A673 (cell line): ENCODE measurements at regions not wholly inside any gene's neighbourhood (a gene's known extent, or its start where the extent isn't known, plus 50 kb on each side); places are given as distances from the start of the nearest gene placed in this dataset.

ENCODE experiments used
- EZH2 ChIP-seq: fragments of 200-600 bp; sonication (generic); IDR thresholded peaks from 2 replicates; pipeline ENCODE4 v1.6.1; 2017; ENCODE audit warnings: borderline replicate concordance, low read depth, mild to moderate bottlenecking, mixed read lengths, antibody characterized with exemption, low read length; ENCODE audit not compliant: poor library complexity, severe bottlenecking
- TF ChIP-seq, protein P1 (sequence below): fragments of 300-800, 200-600 bp; sonication (generic); conservative IDR thresholded peaks from 2 replicates; pipeline ENCODE4 v1.5.1; 2017; ENCODE audit warnings: low read depth, mild to moderate bottlenecking, antibody characterized with exemption, low read length, moderate library complexity, mixed read lengths

DNA sequence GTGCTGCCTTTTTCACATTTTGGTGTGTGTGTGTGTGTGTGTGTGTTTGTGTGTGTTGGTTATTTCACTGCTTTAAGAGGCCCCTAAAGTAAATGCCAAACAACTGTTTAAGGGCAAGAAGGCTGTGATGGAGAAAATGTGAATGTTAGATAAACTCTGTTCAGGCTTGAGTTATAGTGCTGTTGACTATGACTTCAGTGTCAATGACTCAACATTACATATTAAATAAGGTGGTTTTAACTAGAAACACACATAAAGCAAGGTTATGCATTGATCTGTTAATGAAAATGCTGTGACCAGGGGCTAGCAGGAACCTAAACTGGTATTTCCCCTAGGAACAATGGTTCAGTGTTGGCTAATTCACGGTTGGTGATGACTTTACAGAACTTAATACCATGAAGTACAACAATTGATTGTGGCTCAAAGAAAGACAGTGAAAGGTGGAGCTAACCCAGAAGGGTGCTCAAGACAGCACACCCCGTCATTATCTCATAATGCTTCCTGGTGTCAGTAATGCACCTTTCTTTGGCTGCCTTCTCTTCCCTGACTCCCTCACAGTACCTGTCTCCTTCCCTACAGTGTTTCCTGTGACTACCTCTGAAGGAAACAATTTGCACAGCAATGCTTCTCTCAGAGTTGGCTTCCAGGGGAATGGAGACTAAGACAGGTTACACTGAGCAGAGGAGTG, 116.1 kb downstream of the RIN2 start:
- TF ChIP-seq, protein P1, sequence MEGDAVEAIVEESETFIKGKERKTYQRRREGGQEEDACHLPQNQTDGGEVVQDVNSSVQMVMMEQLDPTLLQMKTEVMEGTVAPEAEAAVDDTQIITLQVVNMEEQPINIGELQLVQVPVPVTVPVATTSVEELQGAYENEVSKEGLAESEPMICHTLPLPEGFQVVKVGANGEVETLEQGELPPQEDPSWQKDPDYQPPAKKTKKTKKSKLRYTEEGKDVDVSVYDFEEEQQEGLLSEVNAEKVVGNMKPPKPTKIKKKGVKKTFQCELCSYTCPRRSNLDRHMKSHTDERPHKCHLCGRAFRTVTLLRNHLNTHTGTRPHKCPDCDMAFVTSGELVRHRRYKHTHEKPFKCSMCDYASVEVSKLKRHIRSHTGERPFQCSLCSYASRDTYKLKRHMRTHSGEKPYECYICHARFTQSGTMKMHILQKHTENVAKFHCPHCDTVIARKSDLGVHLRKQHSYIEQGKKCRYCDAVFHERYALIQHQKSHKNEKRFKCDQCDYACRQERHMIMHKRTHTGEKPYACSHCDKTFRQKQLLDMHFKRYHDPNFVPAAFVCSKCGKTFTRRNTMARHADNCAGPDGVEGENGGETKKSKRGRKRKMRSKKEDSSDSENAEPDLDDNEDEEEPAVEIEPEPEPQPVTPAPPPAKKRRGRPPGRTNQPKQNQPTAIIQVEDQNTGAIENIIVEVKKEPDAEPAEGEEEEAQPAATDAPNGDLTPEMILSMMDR = no peak
- no peak for TF ChIP-seq EZH2
